ENCODE measurements at regions not wholly inside any gene's neighbourhood (a gene's known extent, or its start where the extent isn't known, plus 50 kb on each side); places are given as distances from the start of the nearest gene placed in this dataset.

DNA sequence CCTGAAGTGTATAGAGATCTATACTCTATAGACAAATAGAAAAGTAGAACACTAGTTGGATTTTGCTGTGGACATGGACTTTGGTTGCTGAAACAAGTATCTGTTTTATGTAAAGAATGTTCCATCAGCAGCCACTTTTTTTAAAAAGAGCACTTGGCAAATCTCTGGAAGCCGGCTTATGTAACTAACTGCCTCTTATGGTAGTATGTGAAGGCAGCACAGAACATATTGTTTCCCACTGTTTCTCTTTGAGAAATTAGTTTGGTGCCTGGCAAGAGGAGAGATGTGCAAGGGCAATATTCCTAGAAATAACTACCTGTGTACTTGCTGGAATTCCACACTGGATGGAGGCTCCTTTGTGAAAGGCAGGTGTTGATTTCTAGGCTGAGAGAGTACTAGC lies 242.3 kb upstream of the PREP start:
- intact Hi-C loops (cut with DNase I) = no loop called here
- ATAC-seq (ENCODE audit: low FRiP score) = no peak
- 31 to 46% methylated on average over 1 of the region's 1 CpG for WGBS, 2 donors

DNA sequence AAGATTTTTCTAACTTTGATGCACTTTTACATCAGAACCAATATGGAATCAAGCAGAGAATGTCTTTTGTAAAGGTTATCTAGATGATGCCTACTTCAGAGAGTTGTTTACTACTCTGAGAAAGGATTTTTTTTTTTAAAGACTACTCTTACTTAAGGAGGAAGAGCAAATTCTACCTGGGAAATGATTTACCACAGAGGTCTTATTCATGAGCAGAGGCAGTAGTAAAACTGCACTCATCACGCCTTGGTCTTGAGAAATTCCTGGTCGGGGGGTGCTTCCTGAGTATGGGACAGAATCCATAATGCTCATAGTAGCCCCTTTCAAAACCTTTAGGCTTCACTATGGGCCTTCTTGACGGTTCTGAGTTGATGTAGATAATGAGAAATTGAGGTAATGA lies 241.8 kb upstream of the PREP start:
- WGBS, 2 donors = 82 to 85% methylated on average over 3 of the region's 3 CpGs
- no peaks in the 10 kb centered on the region for H3K36me3 ChIP-seq (ENCODE audit: control insufficient read depth in 1 of 2, insufficient read depth in 2 of 2, low read length in 1 of 2)
- H3K27ac ChIP-seq (ENCODE audit: low read depth in 1 of 2, low read length in 2 of 2) = no peak overlapping the region
- H3K9me3 ChIP-seq (ENCODE audit: control insufficient read depth, low read length) = no peaks in the 10 kb centered on the region
- intact Hi-C loops (cut with DNase I) = no loop called here
- no peak for DNase-seq
- H3K4me3 ChIP-seq (ENCODE audit: low read length in 2 of 2) = no peak overlapping the region
- no peaks in the 10 kb centered on the region for H3K4me1 ChIP-seq (ENCODE audit: control insufficient read depth in 1 of 2, insufficient read depth in 2 of 2, low read length in 2 of 2)
- no peaks in the 10 kb centered on the region for H3K27me3 ChIP-seq (ENCODE audit: control insufficient read depth in 1 of 2, insufficient read depth in 2 of 2, low read length in 1 of 2)
- ATAC-seq (ENCODE audit: low FRiP score) = no peak

More for the DNA sequence above, 242.3 kb upstream of the PREP start:
- Histone ChIP-seq H3K4me3 (ENCODE audit: low read length in 2 of 2) (no peak overlapping the region), H3K27me3 (ENCODE audit: control insufficient read depth in 1 of 2, insufficient read depth in 2 of 2, low read length in 1 of 2) (no peaks in the 10 kb centered on the region), H3K4me1 (ENCODE audit: control insufficient read depth in 1 of 2, insufficient read depth in 2 of 2, low read length in 2 of 2) (no peaks in the 10 kb centered on the region), H3K36me3 (ENCODE audit: control insufficient read depth in 1 of 2, insufficient read depth in 2 of 2, low read length in 1 of 2) (no peaks in the 10 kb centered on the region), H3K9me3 (ENCODE audit: control insufficient read depth, low read length) (no peaks in the 10 kb centered on the region), H3K27ac (ENCODE audit: low read depth in 1 of 2, low read length in 2 of 2) (no peak overlapping the region)
- no peak for DNase-seq

DNA sequence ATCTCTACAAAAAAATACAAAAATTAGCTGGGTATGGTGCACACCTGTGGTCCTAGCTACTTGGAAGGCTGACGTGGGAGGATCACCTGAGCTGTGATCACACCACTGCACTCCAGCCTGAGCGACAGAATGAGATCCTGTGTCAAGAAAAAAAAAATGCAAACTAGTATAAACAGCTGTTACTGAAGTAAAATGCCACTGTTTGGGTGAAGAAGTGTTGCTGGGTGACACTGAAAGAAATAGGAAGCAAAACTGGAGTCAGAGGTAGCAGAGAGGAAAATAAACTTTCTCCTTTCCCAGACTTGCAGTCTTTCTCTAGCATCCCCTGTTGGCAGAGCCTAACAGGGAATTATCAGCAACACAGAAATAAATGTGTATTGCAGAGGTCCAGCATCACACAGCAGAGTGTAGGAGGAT lies 241.2 kb upstream of the PREP start:
- WGBS, 2 donors = 81 to 84% methylated on average over 2 of the region's 2 CpGs
- DNase-seq (no peak), ATAC-seq (ENCODE audit: low FRiP score) (no peak)
- Histone ChIP-seq H3K9me3 (ENCODE audit: control insufficient read depth, low read length) (no peaks in the 10 kb centered on the region), H3K27me3 (ENCODE audit: control insufficient read depth in 1 of 2, insufficient read depth in 2 of 2, low read length in 1 of 2) (no peaks in the 10 kb centered on the region), H3K4me3 (ENCODE audit: low read length in 2 of 2) (no peak overlapping the region), H3K4me1 (ENCODE audit: control insufficient read depth in 1 of 2, insufficient read depth in 2 of 2, low read length in 2 of 2) (no peaks in the 10 kb centered on the region), H3K27ac (ENCODE audit: low read depth in 1 of 2, low read length in 2 of 2) (no peak overlapping the region), H3K36me3 (ENCODE audit: control insufficient read depth in 1 of 2, insufficient read depth in 2 of 2, low read length in 1 of 2) (no peaks in the 10 kb centered on the region)
- intact Hi-C loops (cut with DNase I) = no loop called here

DNA sequence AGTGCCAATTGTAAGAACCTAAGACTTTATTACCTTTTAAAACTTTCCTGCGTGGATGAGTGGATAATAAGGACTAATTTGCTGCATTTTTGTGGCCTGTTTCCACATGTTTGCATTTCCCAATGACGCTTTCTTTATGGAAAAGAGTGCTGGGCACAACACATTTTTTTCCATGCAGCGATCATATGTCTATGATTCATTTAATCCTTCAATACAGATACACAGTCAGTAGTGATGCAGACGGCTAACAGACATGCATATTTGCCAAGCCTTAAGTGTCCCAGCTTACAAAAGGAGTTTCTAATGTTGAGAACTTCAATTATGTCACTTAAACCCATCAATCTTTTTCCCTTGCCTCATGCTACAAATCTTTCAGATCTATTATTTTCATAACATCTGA lies 239.8 kb upstream of the PREP start:
- H3K4me1 ChIP-seq (ENCODE audit: control insufficient read depth in 1 of 2, insufficient read depth in 2 of 2, low read length in 2 of 2) = no peaks in the 10 kb centered on the region
- no peaks in the 10 kb centered on the region for H3K9me3 ChIP-seq (ENCODE audit: control insufficient read depth, low read length)
- no peaks in the 10 kb centered on the region for H3K27me3 ChIP-seq (ENCODE audit: control insufficient read depth in 1 of 2, insufficient read depth in 2 of 2, low read length in 1 of 2)
- intact Hi-C loops (cut with DNase I) = no loop called here
- no peak for ATAC-seq (ENCODE audit: low FRiP score)
- no peak overlapping the region for H3K4me3 ChIP-seq (ENCODE audit: low read length in 2 of 2)
- no peak for DNase-seq
- 75 to 84% methylated on average over 4 of the region's 4 CpGs for WGBS, 2 donors
- no peaks in the 10 kb centered on the region for H3K36me3 ChIP-seq (ENCODE audit: control insufficient read depth in 1 of 2, insufficient read depth in 2 of 2, low read length in 1 of 2)
- H3K27ac ChIP-seq (ENCODE audit: low read depth in 1 of 2, low read length in 2 of 2) = no peak overlapping the region

DNA sequence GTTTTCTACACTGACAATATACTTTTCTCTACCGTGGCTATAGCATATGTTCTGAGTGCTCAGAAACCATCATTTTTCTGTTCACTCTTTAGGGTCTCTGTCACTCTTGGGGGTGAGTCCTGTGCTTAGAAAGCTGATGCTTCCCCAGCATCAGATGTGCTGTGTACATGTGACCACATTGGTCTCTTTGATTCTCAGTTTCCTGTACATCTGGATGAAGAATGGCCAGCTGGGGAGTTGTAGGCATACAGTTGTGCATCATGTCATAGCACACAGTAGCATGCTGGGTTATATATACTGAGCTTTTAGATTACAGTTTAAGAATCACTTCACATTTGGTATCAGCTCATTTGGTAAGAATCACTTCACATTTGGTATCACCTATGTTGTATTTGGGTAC lies 238.6 kb upstream of the PREP start:
- Histone ChIP-seq H3K4me3 (ENCODE audit: low read length in 2 of 2) (no peak overlapping the region), H3K9me3 (ENCODE audit: control insufficient read depth, low read length) (no peaks in the 10 kb centered on the region), H3K27me3 (ENCODE audit: control insufficient read depth in 1 of 2, insufficient read depth in 2 of 2, low read length in 1 of 2) (no peaks in the 10 kb centered on the region), H3K27ac (ENCODE audit: low read depth in 1 of 2, low read length in 2 of 2) (no peak overlapping the region), H3K4me1 (ENCODE audit: control insufficient read depth in 1 of 2, insufficient read depth in 2 of 2, low read length in 2 of 2) (no peaks in the 10 kb centered on the region), H3K36me3 (ENCODE audit: control insufficient read depth in 1 of 2, insufficient read depth in 2 of 2, low read length in 1 of 2) (no peaks in the 10 kb centered on the region)
- intact Hi-C loops (cut with DNase I) = no loop called here
- WGBS, 2 donors = 84 to 89% methylated on average over 1 of the region's 1 CpG
- DNase-seq (no peak), ATAC-seq (ENCODE audit: low FRiP score) (no peak)

DNA sequence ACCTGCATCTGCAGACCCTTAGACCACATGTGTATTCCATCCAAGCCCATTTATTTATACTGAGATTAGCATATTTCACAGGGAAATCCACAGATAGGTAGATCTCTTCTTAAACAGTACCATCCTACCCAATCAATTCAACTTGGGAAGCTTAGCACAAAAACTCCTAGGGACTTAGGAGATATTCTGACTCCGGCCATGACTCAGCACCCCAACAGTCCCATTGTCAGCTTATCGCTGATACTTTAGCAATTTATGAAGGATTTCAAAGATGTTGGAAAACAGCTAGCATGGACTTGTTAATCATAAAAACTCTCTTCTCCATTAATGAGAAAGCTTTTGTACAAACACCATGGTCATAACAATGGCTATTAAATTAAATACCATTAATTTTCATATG lies 236.2 kb upstream of the PREP start:
- WGBS, 2 donors = 95 to 97% methylated on average over 2 of the region's 2 CpGs
- Histone ChIP-seq H3K4me1 (ENCODE audit: control insufficient read depth in 1 of 2, insufficient read depth in 2 of 2, low read length in 2 of 2) (no peaks in the 10 kb centered on the region), H3K27ac (ENCODE audit: low read depth in 1 of 2, low read length in 2 of 2) (no peak overlapping the region), H3K4me3 (ENCODE audit: low read length in 2 of 2) (no peak overlapping the region), H3K9me3 (ENCODE audit: control insufficient read depth, low read length) (peaks cover 2% of the 10 kb centered on the region), H3K36me3 (ENCODE audit: control insufficient read depth in 1 of 2, insufficient read depth in 2 of 2, low read length in 1 of 2) (no peaks in the 10 kb centered on the region), H3K27me3 (ENCODE audit: control insufficient read depth in 1 of 2, insufficient read depth in 2 of 2, low read length in 1 of 2) (no peaks in the 10 kb centered on the region)
- intact Hi-C loops (cut with DNase I) = no loop called here
- ATAC-seq (ENCODE audit: low FRiP score) (no peak), DNase-seq (no peak)

DNA sequence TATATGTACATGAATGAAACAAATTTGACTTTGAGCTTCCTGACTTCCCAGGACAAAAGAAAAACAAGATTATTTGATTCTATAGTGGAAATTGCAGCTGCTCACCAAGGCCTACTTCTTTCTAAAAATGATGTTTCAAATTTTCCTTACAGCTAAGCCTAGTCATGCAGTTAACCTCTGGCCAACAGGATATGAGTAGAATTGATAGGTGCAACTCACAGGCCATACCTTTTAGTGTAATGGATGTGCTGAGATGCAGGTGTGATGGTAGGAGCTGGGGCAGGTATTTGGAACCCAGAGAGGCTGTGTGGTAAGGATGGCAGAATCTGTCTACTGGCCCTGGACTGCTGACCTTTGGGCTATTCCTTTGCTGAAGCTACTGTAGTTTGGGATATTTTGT lies 230.9 kb upstream of the PREP start:
- Histone ChIP-seq H3K36me3 (ENCODE audit: control insufficient read depth in 1 of 2, insufficient read depth in 2 of 2, low read length in 1 of 2) (no peaks in the 10 kb centered on the region), H3K27ac (ENCODE audit: low read depth in 1 of 2, low read length in 2 of 2) (no peak overlapping the region), H3K4me3 (ENCODE audit: low read length in 2 of 2) (no peak overlapping the region), H3K27me3 (ENCODE audit: control insufficient read depth in 1 of 2, insufficient read depth in 2 of 2, low read length in 1 of 2) (no peaks in the 10 kb centered on the region), H3K9me3 (ENCODE audit: control insufficient read depth, low read length) (peaks cover 6% of the 10 kb centered on the region), H3K4me1 (ENCODE audit: control insufficient read depth in 1 of 2, insufficient read depth in 2 of 2, low read length in 2 of 2) (no peaks in the 10 kb centered on the region)
- DNase-seq (no peak), ATAC-seq (ENCODE audit: low FRiP score) (no peak)
- intact Hi-C loops (cut with DNase I) = no loop called here

DNA sequence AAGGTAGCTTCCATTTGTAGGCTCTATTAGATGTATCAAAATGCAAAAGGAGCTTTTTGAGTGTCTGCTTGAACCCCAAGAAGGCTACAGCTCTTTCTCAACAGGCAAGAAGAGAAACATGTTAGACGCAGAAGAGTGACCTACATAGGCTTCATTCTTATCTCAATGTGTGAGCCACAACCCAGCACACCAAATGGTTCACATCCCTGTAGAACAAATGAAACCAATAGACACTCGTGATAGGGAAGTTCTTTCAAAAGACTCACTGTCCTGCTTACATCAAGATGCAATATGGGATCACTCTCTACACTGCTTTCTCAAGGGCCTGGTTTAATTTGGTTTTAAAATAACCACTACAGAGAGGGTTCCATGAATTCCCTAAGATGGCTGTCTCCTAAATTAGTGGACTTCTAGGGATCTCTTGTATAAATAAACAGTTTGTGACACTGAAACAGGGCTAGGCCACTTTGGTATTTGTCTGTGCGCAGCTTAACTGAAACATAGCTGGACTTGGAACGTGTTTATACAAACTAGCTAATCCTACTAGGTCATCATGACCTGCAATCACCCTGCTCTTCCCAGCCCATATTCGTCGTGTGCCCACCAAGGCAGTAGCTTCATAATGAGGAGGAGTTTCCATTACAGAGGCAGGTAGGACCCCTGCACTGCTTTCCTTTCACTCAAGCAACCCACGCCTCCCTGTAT lies 225.4 kb upstream of the PREP start:
- H3K4me3 ChIP-seq (ENCODE audit: low read length in 2 of 2) = no peak overlapping the region
- intact Hi-C loops (cut with DNase I) = no loop called here
- H3K27ac ChIP-seq (ENCODE audit: low read depth in 1 of 2, low read length in 2 of 2) = no peak overlapping the region
- 81% methylated on average over 7 of the region's 7 CpGs for WGBS, 2 donors
- H3K4me1 ChIP-seq (ENCODE audit: control insufficient read depth in 1 of 2, insufficient read depth in 2 of 2, low read length in 2 of 2) = no peaks in the 10 kb centered on the region
- peaks cover 4% of the 10 kb centered on the region for H3K9me3 ChIP-seq (ENCODE audit: control insufficient read depth, low read length)
- ATAC-seq (ENCODE audit: low FRiP score) = no peak
- H3K27me3 ChIP-seq (ENCODE audit: control insufficient read depth in 1 of 2, insufficient read depth in 2 of 2, low read length in 1 of 2) = no peaks in the 10 kb centered on the region
- DNase-seq = no peak
- no peaks in the 10 kb centered on the region for H3K36me3 ChIP-seq (ENCODE audit: control insufficient read depth in 1 of 2, insufficient read depth in 2 of 2, low read length in 1 of 2)

DNA sequence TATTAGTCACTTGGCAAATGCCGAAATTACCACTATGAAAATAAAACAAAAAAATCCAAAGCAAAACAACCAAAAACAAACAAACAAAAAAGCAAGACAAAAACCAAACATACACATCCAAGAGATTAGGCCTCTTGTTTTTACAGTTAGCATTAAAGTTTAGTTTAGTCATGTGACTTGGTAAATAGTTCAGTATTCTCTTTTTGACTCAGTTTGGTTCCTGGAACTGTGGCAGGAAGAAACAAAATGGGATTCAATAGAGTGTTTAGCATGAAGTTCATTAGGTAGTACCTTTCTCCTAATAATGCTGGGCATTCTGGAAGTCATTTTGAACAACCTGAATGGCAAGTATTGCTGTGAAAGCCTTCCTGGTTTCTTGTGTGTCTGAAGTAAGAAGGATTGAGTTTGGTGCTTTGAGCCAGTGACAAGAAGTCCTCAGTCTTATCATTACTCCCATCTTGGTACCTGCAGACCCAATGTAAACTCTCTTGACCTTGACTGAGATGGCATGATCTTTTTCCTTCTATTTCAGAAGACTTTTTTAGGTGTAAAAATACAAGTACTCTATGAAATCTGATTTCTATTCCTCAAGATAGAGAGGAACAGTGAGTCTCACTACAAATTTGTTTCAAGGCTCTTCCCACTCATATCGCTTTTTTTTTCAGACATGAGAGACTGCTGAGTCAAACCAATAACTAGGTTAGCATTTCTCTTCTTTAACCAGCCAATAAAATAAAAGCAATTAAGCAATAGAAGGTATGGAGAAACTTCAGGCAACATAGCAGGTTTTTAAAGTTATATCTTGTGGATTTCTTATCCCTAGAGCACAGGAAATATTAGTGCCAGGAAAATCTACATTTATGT lies 223.6 kb upstream of the PREP start:
- ATAC-seq (ENCODE audit: low FRiP score) (no peak), DNase-seq (no peak)
- Histone ChIP-seq H3K27me3 (ENCODE audit: control insufficient read depth in 1 of 2, insufficient read depth in 2 of 2, low read length in 1 of 2) (no peaks in the 10 kb centered on the region), H3K36me3 (ENCODE audit: control insufficient read depth in 1 of 2, insufficient read depth in 2 of 2, low read length in 1 of 2) (no peaks in the 10 kb centered on the region), H3K27ac (ENCODE audit: low read depth in 1 of 2, low read length in 2 of 2) (no peak overlapping the region), H3K9me3 (ENCODE audit: control insufficient read depth, low read length) (peaks cover 4% of the 10 kb centered on the region), H3K4me1 (ENCODE audit: control insufficient read depth in 1 of 2, insufficient read depth in 2 of 2, low read length in 2 of 2) (no peaks in the 10 kb centered on the region), H3K4me3 (ENCODE audit: low read length in 2 of 2) (no peak overlapping the region)
- WGBS, 2 donors = 91 to 92% methylated on average over 2 of the region's 2 CpGs
- intact Hi-C loops (cut with DNase I) = no loop called here

Data from aorta (tissue), 5 donors.